ENCODE measurements at regions not wholly inside any gene's neighbourhood (a gene's known extent, or its start where the extent isn't known, plus 50 kb on each side); places are given as distances from the start of the nearest gene placed in this dataset.
"Not testable (repeated sequence)": the region's sequence is repeated elsewhere in the genome, so short reads cannot be mapped to it uniquely, and the experiment has no call there.

GRCh38 chr4:10388146-10388545 lies 69.1 kb downstream of the ZNF518B start:
- not testable (repeated sequence) for DNase-seq

GRCh38 chr4:10385994-10386394 lies 71.2 kb downstream of the ZNF518B start:
- DNase-seq = no peak

GRCh38 chr4:10384974-10385373 lies 72.3 kb downstream of the ZNF518B start:
- DNase-seq = no peak

- DNase-seq = no peak
These were observed 73.8 kb downstream of the ZNF518B start for GRCh38 chr4:10383417-10383816.

GRCh38 chr4:10382171-10382570 lies 75.1 kb downstream of the ZNF518B start:
- DNase-seq = not testable (repeated sequence)

- DNase-seq = no peak
These were observed 76.1 kb downstream of the ZNF518B start for GRCh38 chr4:10381146-10381545.

- no peak for DNase-seq
These were observed 76.5 kb downstream of the ZNF518B start for GRCh38 chr4:10380735-10381134.

GRCh38 chr4:10371869-10372471 lies 85.3 kb downstream of the ZNF518B start:
- DNase-seq = no peak

- no peak for DNase-seq
These were observed 86.1 kb downstream of the ZNF518B start for GRCh38 chr4:10371121-10371520.

- no peak for DNase-seq
These were observed 87.7 kb downstream of the ZNF518B start for GRCh38 chr4:10369517-10369916.

- DNase-seq = no peak
These were observed 90.6 kb downstream of the ZNF518B start for GRCh38 chr4:10366628-10367027.

GRCh38 chr4:10364194-10364593 lies 93.0 kb downstream of the ZNF518B start:
- DNase-seq = no peak

GRCh38 chr4:10354746-10355145 lies 102.5 kb downstream of the ZNF518B start:
- DNase-seq = no peak

- DNase-seq = no peak
These were observed 103.0 kb downstream of the ZNF518B start for GRCh38 chr4:10354225-10354624.

- DNase-seq = no peak
These were observed 104.1 kb downstream of the ZNF518B start for GRCh38 chr4:10353110-10353509.

GRCh38 chr4:10348241-10348640 lies 109.0 kb downstream of the ZNF518B start:
- no peak for DNase-seq

GRCh38 chr4:10347815-10348214 lies 109.4 kb downstream of the ZNF518B start:
- DNase-seq = no peak

GRCh38 chr4:10347281-10347795 lies 109.9 kb downstream of the ZNF518B start:
- no peak for DNase-seq

GRCh38 chr4:10346023-10346422 lies 111.2 kb downstream of the ZNF518B start:
- no peak for DNase-seq

GRCh38 chr4:10345381-10345784 lies 111.8 kb downstream of the ZNF518B start:
- DNase-seq = no peak

- DNase-seq = no peak
These were observed 112.4 kb downstream of the ZNF518B start for GRCh38 chr4:10344824-10345223.

GRCh38 chr4:10343656-10344055 lies 113.6 kb downstream of the ZNF518B start:
- DNase-seq = no peak

- DNase-seq = no peak
These were observed 114.4 kb downstream of the ZNF518B start for GRCh38 chr4:10342866-10343265.

GRCh38 chr4:10336471-10336870 lies 120.8 kb downstream of the ZNF518B start:
- no peak for DNase-seq

GRCh38 chr4:10335050-10335449 lies 122.2 kb downstream of the ZNF518B start:
- no peak for DNase-seq
